ENCODE measurements at regions not wholly inside any gene's neighbourhood (a gene's known extent, or its start where the extent isn't known, plus 50 kb on each side); places are given as distances from the start of the nearest gene placed in this dataset.

GRCh38 chr6:24987446-24988115 is 51.8 kb upstream of the RIPOR2 start:
- no peak for DNase-seq (ENCODE audit: low read depth in 2 of 2)

- no peak for DNase-seq (ENCODE audit: low read depth in 2 of 2)
Measured at GRCh38 chr6:24988562-24988961, 52.8 kb upstream of the RIPOR2 start.

GRCh38 chr6:24990236-24990845 is 54.6 kb upstream of the RIPOR2 start:
- no peak for DNase-seq (ENCODE audit: low read depth in 2 of 2)

- no peak for DNase-seq (ENCODE audit: low read depth in 2 of 2)
Measured at GRCh38 chr6:24990944-24991809, 55.4 kb upstream of the RIPOR2 start.

GRCh38 chr6:24991810-24992467 is 56.2 kb upstream of the RIPOR2 start:
- DNase-seq (ENCODE audit: low read depth in 2 of 2), result peak; percentile 55 to 76

- no peak for DNase-seq (ENCODE audit: low read depth in 2 of 2)
Measured at GRCh38 chr6:24994812-24995211, 59.1 kb upstream of the RIPOR2 start.

- DNase-seq (ENCODE audit: low read depth in 2 of 2), result no peak
Measured at GRCh38 chr6:24995270-24995669, 59.5 kb upstream of the RIPOR2 start.

- no peak for DNase-seq (ENCODE audit: low read depth in 2 of 2)
Measured at GRCh38 chr6:24996269-24996836, 60.6 kb upstream of the RIPOR2 start.

- DNase-seq (ENCODE audit: low read depth in 2 of 2), result no peak
Measured at GRCh38 chr6:24997231-24997630, 61.5 kb upstream of the RIPOR2 start.

GRCh38 chr6:24997905-24998304 is 62.1 kb upstream of the RIPOR2 start:
- DNase-seq (ENCODE audit: low read depth in 2 of 2), result no peak

- no peak for DNase-seq (ENCODE audit: low read depth in 2 of 2)
Measured at GRCh38 chr6:25002326-25003091, 66.7 kb upstream of the RIPOR2 start.

GRCh38 chr6:25004357-25004756 is 68.6 kb upstream of the RIPOR2 start:
- DNase-seq (ENCODE audit: low read depth in 2 of 2), result no peak

- no peak for DNase-seq (ENCODE audit: low read depth in 2 of 2)
Measured at GRCh38 chr6:25005010-25005409, 69.2 kb upstream of the RIPOR2 start.

GRCh38 chr6:25006075-25006474 is 70.3 kb upstream of the RIPOR2 start:
- no peak for DNase-seq (ENCODE audit: low read depth in 2 of 2)

- peak; percentile 17 to 32 for DNase-seq (ENCODE audit: low read depth in 2 of 2)
Measured at GRCh38 chr6:25006565-25007001, 70.8 kb upstream of the RIPOR2 start.

GRCh38 chr6:25007269-25007699 is 71.5 kb upstream of the RIPOR2 start:
- DNase-seq (ENCODE audit: low read depth in 2 of 2), result peak; percentile 26 to 35

GRCh38 chr6:25008707-25009392 is 73.1 kb upstream of the RIPOR2 start:
- no peak for DNase-seq (ENCODE audit: low read depth in 2 of 2)

GRCh38 chr6:25009393-25009710 is 73.6 kb upstream of the RIPOR2 start:
- DNase-seq (ENCODE audit: low read depth in 2 of 2), result no peak

GRCh38 chr6:25010176-25010575 is 74.4 kb upstream of the RIPOR2 start:
- no peak for DNase-seq (ENCODE audit: low read depth in 2 of 2)

GRCh38 chr6:25010902-25011625 is 75.3 kb upstream of the RIPOR2 start:
- no peak for DNase-seq (ENCODE audit: low read depth in 2 of 2)
